Fibroblast of lung (primary cell): ENCODE measurements at regions not wholly inside any gene's neighbourhood (a gene's known extent, or its start where the extent isn't known, plus 50 kb on each side); places are given as distances from the start of the nearest gene placed in this dataset.
"Not testable (repeated sequence)": the region's sequence is repeated elsewhere in the genome, so short reads cannot be mapped to it uniquely, and the experiment has no call there.

ENCODE experiments used
- DNase-seq, 2 donors: peaks; one replicate each; pipeline versions ENCODE4 v3.0.0 to v3.0.0-alpha.2; 2010; ENCODE audit warnings: low read depth in 2 of 2
- H2AFZ ChIP-seq: 2 replicates; pipeline ENCODE4 v1.5.1; 2012; ENCODE audit warnings: low read length, control low read depth, inconsistent platforms
- H3K27ac ChIP-seq: 2 replicates; pipeline ENCODE4 v1.5.1; 2011; ENCODE audit warnings: low read length, control low read depth; ENCODE audit not compliant: insufficient read depth
- H3K27me3 ChIP-seq: 2 replicates; pipeline ENCODE4 v1.5.1; 2011; ENCODE audit warnings: mild to moderate bottlenecking, low read length; ENCODE audit not compliant: control insufficient read depth, insufficient read depth
- H3K36me3 ChIP-seq: 2 replicates; pipeline ENCODE4 v1.5.1; 2011; ENCODE audit warnings: low read length; ENCODE audit not compliant: control insufficient read depth, insufficient read depth
- H3K4me1 ChIP-seq: 2 replicates; pipeline ENCODE4 v1.5.1; 2011; ENCODE audit warnings: low read length; ENCODE audit not compliant: control insufficient read depth, insufficient read depth; ENCODE audit errors: extremely low read depth
- H3K4me2 ChIP-seq: 2 replicates; pipeline ENCODE4 v1.5.1; 2011; ENCODE audit warnings: low read length, control low read depth; ENCODE audit not compliant: insufficient read depth; ENCODE audit errors: extremely low read depth
- H3K4me3 ChIP-seq, 4 experiments: fragments of 200-600 bp in 1 of 4; sonication (generic) in 1 of 4; replicated peaks in 1 of 4; 2 replicates each; pipeline ENCODE4 v1.5.1; 2011 to 2016; ENCODE audit warnings: low read length in 4 of 4, low read depth in 3 of 4, mild to moderate bottlenecking in 3 of 4, control low read depth in 2 of 4, inconsistent platforms in 1 of 4, mixed read lengths in 1 of 4; ENCODE audit not compliant: insufficient read depth in 1 of 4; ENCODE audit errors: control extremely low read depth in 1 of 4
- H3K79me2 ChIP-seq: 2 replicates; pipeline ENCODE4 v1.5.1; 2012; ENCODE audit warnings: mild to moderate bottlenecking, low read length, inconsistent platforms; ENCODE audit not compliant: control insufficient read depth, insufficient read depth
- H3K9ac ChIP-seq: 2 replicates; pipeline ENCODE4 v1.5.1; 2011; ENCODE audit warnings: mild to moderate bottlenecking, low read length, control low read depth; ENCODE audit not compliant: insufficient read depth
- H3K9me3 ChIP-seq: 2 replicates; pipeline ENCODE4 v1.5.1; 2012; ENCODE audit warnings: low read depth, low read length; ENCODE audit not compliant: control insufficient read depth, insufficient read depth
- H4K20me1 ChIP-seq: 2 replicates; pipeline ENCODE4 v1.5.1; 2011; ENCODE audit warnings: low read length; ENCODE audit not compliant: control insufficient read depth, insufficient read depth; ENCODE audit errors: extremely low read depth
- CTCF ChIP-seq, 2 donors: IDR thresholded peaks in 1 of 2; conservative IDR thresholded peaks in 1 of 2; 1 replicate in 1 of 2; 2 replicates in 1 of 2; pipeline ENCODE4 v1.5.1; 2011 to 2012; ENCODE audit warnings: low read length in 2 of 2, control low read depth in 1 of 2, inconsistent platforms in 1 of 2, low read depth in 1 of 2, mild to moderate bottlenecking in 1 of 2
- EZH2 ChIP-seq: IDR thresholded peaks from 2 replicates; pipeline ENCODE4 v1.5.1; 2012; ENCODE audit warnings: low read length, control low read depth, mild to moderate bottlenecking; ENCODE audit errors: missing control alignments

- Histone ChIP-seq H3K36me3 (no peaks in the 10 kb centered on the region), H2AFZ (no peak overlapping the region), H3K4me2 (no peak overlapping the region), H3K9ac (no peak overlapping the region), H4K20me1 (no peaks in the 10 kb centered on the region), H3K27ac (no peak overlapping the region), H3K27me3 (no peaks in the 10 kb centered on the region), H3K9me3 (no peaks in the 10 kb centered on the region), H3K79me2 (no peaks in the 10 kb centered on the region), H3K4me3 (no peak overlapping the region), H3K4me1 (peaks cover 9% of the 10 kb centered on the region)
- no peak for TF ChIP-seq EZH2
- TF ChIP-seq CTCF (conservative IDR thresholded peaks at IDR 0.05 in 1 of 2, IDR thresholded peaks at IDR 0.05 in 1 of 2; ENCODE audit: low read depth in 1 of 2, low read length in 2 of 2), result no peak
- DNase-seq, result peak; percentile 2 to 50
Measured at GRCh38 chr12:24664161-24664880, 284.6 kb downstream of the BCAT1 start.

DNA sequence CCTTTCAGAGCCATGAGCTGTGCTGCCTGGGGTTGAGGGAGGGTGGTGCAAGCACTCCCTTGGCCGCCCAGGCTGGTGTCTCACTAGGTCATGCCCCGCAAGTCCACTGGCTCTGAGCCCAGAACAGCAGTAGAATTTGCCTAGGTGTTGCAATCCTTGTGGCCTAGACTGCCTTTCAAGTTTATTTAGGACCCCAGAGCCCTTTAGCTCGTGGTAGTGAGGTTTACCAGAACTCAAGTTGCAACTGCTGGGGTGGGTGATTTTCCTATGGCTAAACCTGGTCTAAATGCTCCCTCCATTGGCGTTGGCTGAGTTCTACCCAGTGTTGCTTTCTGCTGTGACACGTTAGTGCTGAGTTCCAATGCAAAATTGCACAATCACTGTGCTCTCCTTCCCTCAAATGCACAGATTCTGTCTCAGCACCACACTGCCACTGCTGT is 287.2 kb downstream of the BCAT1 start:
- Histone ChIP-seq H3K27me3 (no peaks in the 10 kb centered on the region), H3K4me1 (peaks cover 9% of the 10 kb centered on the region), H3K9me3 (no peaks in the 10 kb centered on the region), H3K9ac (no peak overlapping the region), H3K4me2 (no peak overlapping the region), H3K27ac (no peak overlapping the region), H3K4me3 (no peak overlapping the region), H4K20me1 (no peaks in the 10 kb centered on the region), H3K36me3 (no peaks in the 10 kb centered on the region), H2AFZ (no peak overlapping the region), H3K79me2 (no peaks in the 10 kb centered on the region)
- no peak for TF ChIP-seq EZH2
- TF ChIP-seq CTCF (conservative IDR thresholded peaks at IDR 0.05 in 1 of 2, IDR thresholded peaks at IDR 0.05 in 1 of 2; ENCODE audit: low read depth in 1 of 2, low read length in 2 of 2), result peak in 1 of 2 donors; percentile 30
- peak; percentile 74 to 98 for DNase-seq

DNA sequence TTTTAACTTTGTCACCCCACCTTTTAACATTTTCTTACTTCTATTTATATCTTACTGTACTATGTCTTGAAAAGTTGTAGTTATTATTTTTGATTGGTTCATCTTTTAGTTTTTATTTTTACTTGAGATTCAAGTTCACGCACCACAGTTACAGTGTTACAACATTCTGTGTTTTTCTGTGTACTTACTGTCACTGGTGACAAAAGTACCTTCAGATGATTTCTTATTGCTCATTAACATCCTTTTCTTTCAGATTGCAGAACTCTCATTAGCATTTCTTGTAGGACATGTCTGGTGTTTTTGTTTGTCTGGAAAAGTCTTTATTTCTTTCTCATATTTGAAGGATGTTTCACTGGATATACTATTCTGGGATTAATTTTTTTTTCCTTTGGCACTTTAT is 289.9 kb downstream of the BCAT1 start:
- no peaks in the 10 kb centered on the region for H3K27me3 ChIP-seq
- H3K4me3 ChIP-seq, result no peak overlapping the region
- no peak overlapping the region for H3K4me2 ChIP-seq
- peaks cover 9% of the 10 kb centered on the region for H3K4me1 ChIP-seq
- no peaks in the 10 kb centered on the region for H3K9me3 ChIP-seq
- no peak overlapping the region for H2AFZ ChIP-seq
- no peak for DNase-seq
- no peaks in the 10 kb centered on the region for H3K79me2 ChIP-seq
- no peaks in the 10 kb centered on the region for H4K20me1 ChIP-seq
- H3K36me3 ChIP-seq, result no peaks in the 10 kb centered on the region
- TF ChIP-seq EZH2, result no peak
- TF ChIP-seq CTCF (conservative IDR thresholded peaks at IDR 0.05 in 1 of 2, IDR thresholded peaks at IDR 0.05 in 1 of 2; ENCODE audit: low read depth in 1 of 2, low read length in 2 of 2), result no peak
- H3K27ac ChIP-seq, result no peak overlapping the region
- H3K9ac ChIP-seq, result no peak overlapping the region

DNA sequence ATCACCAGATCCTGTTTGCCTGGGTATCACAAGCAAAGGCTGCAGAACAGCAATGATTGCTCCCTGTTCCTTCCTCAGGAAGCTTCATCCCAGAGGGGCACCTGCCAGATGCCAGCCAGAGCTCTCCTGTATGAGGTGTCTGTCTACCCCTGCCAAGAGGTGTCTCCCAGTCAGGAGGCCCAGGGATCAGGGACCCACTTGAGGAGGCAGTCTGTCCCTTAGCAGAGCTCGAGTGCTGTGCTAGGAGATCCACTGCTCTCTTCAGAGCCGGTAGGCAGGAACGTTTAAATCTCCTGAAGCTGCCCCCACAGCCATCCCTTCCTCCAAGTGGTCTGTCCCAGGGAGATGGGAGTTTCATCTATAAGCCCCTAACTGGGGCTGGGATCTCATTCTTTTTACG is 294.6 kb downstream of the BCAT1 start:
- H3K27ac ChIP-seq, H3K36me3 ChIP-seq, H3K9me3 ChIP-seq: not testable (repeated sequence)

More for the DNA sequence above, 294.6 kb downstream of the BCAT1 start:
- not testable (repeated sequence) for H3K4me1 ChIP-seq, H4K20me1 ChIP-seq, H3K4me2 ChIP-seq, DNase-seq, H3K4me3 ChIP-seq, H2AFZ ChIP-seq, H3K79me2 ChIP-seq, H3K9ac ChIP-seq, H3K27me3 ChIP-seq
